ENCODE measurements at regions not wholly inside any gene's neighbourhood (a gene's known extent, or its start where the extent isn't known, plus 50 kb on each side); places are given as distances from the start of the nearest gene placed in this dataset.

DNA sequence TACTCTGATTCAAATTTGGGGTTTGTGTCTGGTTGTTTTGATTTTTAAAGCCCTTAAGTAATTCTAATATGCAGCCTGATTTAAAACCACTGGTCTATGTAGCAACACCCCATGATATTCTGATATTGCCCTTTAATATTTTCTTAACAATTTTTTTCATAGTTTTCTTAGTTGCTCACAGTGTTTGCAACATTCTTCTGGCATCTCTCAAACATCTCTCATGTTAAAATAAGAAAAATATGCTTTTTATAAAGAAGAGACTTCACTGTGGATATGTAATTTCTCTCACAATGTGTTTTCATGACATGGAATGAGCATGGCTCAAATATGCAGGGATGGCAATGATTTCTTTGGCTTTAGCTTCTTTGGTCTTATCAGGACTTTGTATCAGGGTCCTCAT, 183.7 kb downstream of the TAF11L14 start:
- no peak for TF ChIP-seq EZH2 (IDR thresholded peaks at IDR 0.05; ENCODE audit: borderline replicate concordance, low read depth, low read length, severe bottlenecking)
- TF ChIP-seq, protein P1, sequence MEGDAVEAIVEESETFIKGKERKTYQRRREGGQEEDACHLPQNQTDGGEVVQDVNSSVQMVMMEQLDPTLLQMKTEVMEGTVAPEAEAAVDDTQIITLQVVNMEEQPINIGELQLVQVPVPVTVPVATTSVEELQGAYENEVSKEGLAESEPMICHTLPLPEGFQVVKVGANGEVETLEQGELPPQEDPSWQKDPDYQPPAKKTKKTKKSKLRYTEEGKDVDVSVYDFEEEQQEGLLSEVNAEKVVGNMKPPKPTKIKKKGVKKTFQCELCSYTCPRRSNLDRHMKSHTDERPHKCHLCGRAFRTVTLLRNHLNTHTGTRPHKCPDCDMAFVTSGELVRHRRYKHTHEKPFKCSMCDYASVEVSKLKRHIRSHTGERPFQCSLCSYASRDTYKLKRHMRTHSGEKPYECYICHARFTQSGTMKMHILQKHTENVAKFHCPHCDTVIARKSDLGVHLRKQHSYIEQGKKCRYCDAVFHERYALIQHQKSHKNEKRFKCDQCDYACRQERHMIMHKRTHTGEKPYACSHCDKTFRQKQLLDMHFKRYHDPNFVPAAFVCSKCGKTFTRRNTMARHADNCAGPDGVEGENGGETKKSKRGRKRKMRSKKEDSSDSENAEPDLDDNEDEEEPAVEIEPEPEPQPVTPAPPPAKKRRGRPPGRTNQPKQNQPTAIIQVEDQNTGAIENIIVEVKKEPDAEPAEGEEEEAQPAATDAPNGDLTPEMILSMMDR (IDR thresholded peaks at IDR 0.05; ENCODE audit: borderline replicate concordance, extremely low read depth, low read length, poor library complexity, severe bottlenecking): no peak
- Histone ChIP-seq H3K27ac (ENCODE audit: low read length) (no peak overlapping the region), H3K4me2 (ENCODE audit: insufficient read depth, low read length) (no peak overlapping the region), H3K79me2 (ENCODE audit: insufficient read depth, low read length) (no peaks in the 10 kb centered on the region), H3K4me1 (ENCODE audit: insufficient read depth, low read length) (no peaks in the 10 kb centered on the region), H3K4me3 (ENCODE audit: low read depth in 1 of 2, low read length in 2 of 2) (no peak overlapping the region), H3K9me3 (ENCODE audit: insufficient read depth, low read length, severe bottlenecking) (no peaks in the 10 kb centered on the region), H3K9ac (ENCODE audit: low read depth, low read length) (no peak overlapping the region), H3K36me3 (ENCODE audit: insufficient read depth, low read length) (no peaks in the 10 kb centered on the region), H3K27me3 (ENCODE audit: insufficient read depth, low read length, poor library complexity) (no peaks in the 10 kb centered on the region), H2AFZ (ENCODE audit: low read depth, low read length) (no peak overlapping the region), H4K20me1 (ENCODE audit: insufficient read depth, low read length) (no peaks in the 10 kb centered on the region)
- no peak for DNase-seq
- ATAC-seq (ENCODE audit: insufficient read depth, low read depth): no peak

DNA sequence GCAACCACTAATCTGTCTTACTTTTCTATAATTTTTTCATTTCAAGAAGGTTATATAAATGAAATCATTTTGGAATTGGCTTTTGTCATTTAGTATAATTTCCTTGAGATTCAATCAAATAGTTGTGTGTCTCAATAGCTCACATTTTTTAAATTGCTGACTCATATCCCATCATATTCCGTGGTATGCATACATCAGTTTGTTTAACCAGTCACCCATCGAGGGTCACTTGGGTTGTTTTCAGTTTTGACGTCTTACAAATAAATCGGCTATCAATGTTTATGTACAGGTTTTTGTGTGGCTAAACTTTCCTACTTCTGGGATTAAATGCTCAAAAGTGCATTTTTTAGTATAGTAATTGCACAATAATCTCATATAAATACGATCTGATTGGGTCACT, 185.5 kb downstream of the TAF11L14 start:
- H4K20me1 ChIP-seq (ENCODE audit: insufficient read depth, low read length): no peaks in the 10 kb centered on the region
- H2AFZ ChIP-seq (ENCODE audit: low read depth, low read length): no peak overlapping the region
- H3K27ac ChIP-seq (ENCODE audit: low read length): no peak overlapping the region
- H3K4me2 ChIP-seq (ENCODE audit: insufficient read depth, low read length): no peak overlapping the region
- ATAC-seq (ENCODE audit: insufficient read depth, low read depth) (no peak), DNase-seq (no peak)
- H3K79me2 ChIP-seq (ENCODE audit: insufficient read depth, low read length): no peaks in the 10 kb centered on the region
- no peaks in the 10 kb centered on the region for H3K4me1 ChIP-seq (ENCODE audit: insufficient read depth, low read length)
- H3K36me3 ChIP-seq (ENCODE audit: insufficient read depth, low read length): no peaks in the 10 kb centered on the region
- no peaks in the 10 kb centered on the region for H3K27me3 ChIP-seq (ENCODE audit: insufficient read depth, low read length, poor library complexity)
- no peaks in the 10 kb centered on the region for H3K9me3 ChIP-seq (ENCODE audit: insufficient read depth, low read length, severe bottlenecking)
- no peak overlapping the region for H3K4me3 ChIP-seq (ENCODE audit: low read depth in 1 of 2, low read length in 2 of 2)
- no peak overlapping the region for H3K9ac ChIP-seq (ENCODE audit: low read depth, low read length)
- TF ChIP-seq, protein P1 (IDR thresholded peaks at IDR 0.05; ENCODE audit: borderline replicate concordance, extremely low read depth, low read length, poor library complexity, severe bottlenecking): no peak
- no peak for TF ChIP-seq EZH2 (IDR thresholded peaks at IDR 0.05; ENCODE audit: borderline replicate concordance, low read depth, low read length, severe bottlenecking)

DNA sequence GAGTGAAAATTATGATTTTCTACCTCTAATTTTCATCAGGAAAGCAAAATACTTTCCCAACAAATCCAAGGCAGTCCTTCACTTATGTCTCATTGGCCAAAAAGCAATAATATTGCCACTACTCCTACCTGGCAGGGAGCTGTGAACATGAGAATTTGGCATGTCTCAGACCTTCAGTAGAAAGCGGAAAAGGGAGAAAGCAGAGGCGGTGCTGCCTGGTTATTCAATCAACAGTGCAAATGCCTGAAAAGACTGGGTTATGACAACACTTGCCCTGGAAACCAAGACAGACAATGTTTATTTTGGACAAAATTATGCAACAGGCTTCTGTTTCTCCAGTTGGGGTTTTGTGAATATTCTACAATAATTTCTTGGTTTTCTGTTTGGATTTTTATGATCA, 194.4 kb downstream of the TAF11L14 start:
- no peak overlapping the region for H3K4me3 ChIP-seq (ENCODE audit: low read depth in 1 of 2, low read length in 2 of 2)
- no peaks in the 10 kb centered on the region for H3K9me3 ChIP-seq (ENCODE audit: insufficient read depth, low read length, severe bottlenecking)
- no peak for TF ChIP-seq EZH2 (IDR thresholded peaks at IDR 0.05; ENCODE audit: borderline replicate concordance, low read depth, low read length, severe bottlenecking)
- H3K4me1 ChIP-seq (ENCODE audit: insufficient read depth, low read length): no peaks in the 10 kb centered on the region
- H3K27ac ChIP-seq (ENCODE audit: low read length): no peak overlapping the region
- ATAC-seq (ENCODE audit: insufficient read depth, low read depth): no peak
- no peaks in the 10 kb centered on the region for H3K27me3 ChIP-seq (ENCODE audit: insufficient read depth, low read length, poor library complexity)
- H3K79me2 ChIP-seq (ENCODE audit: insufficient read depth, low read length): no peaks in the 10 kb centered on the region
- H2AFZ ChIP-seq (ENCODE audit: low read depth, low read length): no peak overlapping the region
- DNase-seq: no peak
- no peak overlapping the region for H3K9ac ChIP-seq (ENCODE audit: low read depth, low read length)
- H3K36me3 ChIP-seq (ENCODE audit: insufficient read depth, low read length): no peaks in the 10 kb centered on the region
- H4K20me1 ChIP-seq (ENCODE audit: insufficient read depth, low read length): no peaks in the 10 kb centered on the region
- H3K4me2 ChIP-seq (ENCODE audit: insufficient read depth, low read length): no peak overlapping the region

DNA sequence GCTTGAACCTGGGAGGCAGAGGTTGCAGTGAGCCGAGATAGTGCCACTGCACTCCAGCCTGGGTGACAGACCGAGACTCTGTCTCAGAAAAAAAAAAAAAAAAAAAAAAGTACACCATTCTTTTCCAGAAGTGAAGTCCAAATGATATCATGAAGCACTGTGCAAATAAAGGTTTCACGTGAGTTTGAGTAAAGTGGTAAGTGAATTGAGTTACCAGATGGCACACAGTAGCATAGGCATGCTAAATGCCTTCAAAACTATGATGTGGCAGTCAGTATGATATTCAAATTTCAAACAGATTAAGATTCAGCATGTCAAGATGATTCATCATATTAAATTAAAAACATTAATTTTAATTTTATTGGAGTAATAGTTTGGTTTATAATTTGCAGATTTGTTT, 195.2 kb downstream of the TAF11L14 start:
- no peak overlapping the region for H3K27ac ChIP-seq (ENCODE audit: low read length)
- no peak overlapping the region for H3K4me2 ChIP-seq (ENCODE audit: insufficient read depth, low read length)
- TF ChIP-seq, protein P1 (IDR thresholded peaks at IDR 0.05; ENCODE audit: borderline replicate concordance, extremely low read depth, low read length, poor library complexity, severe bottlenecking): no peak
- TF ChIP-seq EZH2 (IDR thresholded peaks at IDR 0.05; ENCODE audit: borderline replicate concordance, low read depth, low read length, severe bottlenecking): no peak
- H3K4me3 ChIP-seq (ENCODE audit: low read depth in 1 of 2, low read length in 2 of 2): no peak overlapping the region
- H3K27me3 ChIP-seq (ENCODE audit: insufficient read depth, low read length, poor library complexity): no peaks in the 10 kb centered on the region
- no peaks in the 10 kb centered on the region for H3K36me3 ChIP-seq (ENCODE audit: insufficient read depth, low read length)
- H3K9ac ChIP-seq (ENCODE audit: low read depth, low read length): no peak overlapping the region
- DNase-seq (no peak), ATAC-seq (ENCODE audit: insufficient read depth, low read depth) (no peak)
- H2AFZ ChIP-seq (ENCODE audit: low read depth, low read length): no peak overlapping the region
- H4K20me1 ChIP-seq (ENCODE audit: insufficient read depth, low read length): no peaks in the 10 kb centered on the region
- H3K9me3 ChIP-seq (ENCODE audit: insufficient read depth, low read length, severe bottlenecking): no peaks in the 10 kb centered on the region
- H3K79me2 ChIP-seq (ENCODE audit: insufficient read depth, low read length): no peaks in the 10 kb centered on the region
- H3K4me1 ChIP-seq (ENCODE audit: insufficient read depth, low read length): no peaks in the 10 kb centered on the region

All from DND-41 (cell line).